ENCODE measurements at regions not wholly inside any gene's neighbourhood (a gene's known extent, or its start where the extent isn't known, plus 50 kb on each side); places are given as distances from the start of the nearest gene placed in this dataset.

DNA sequence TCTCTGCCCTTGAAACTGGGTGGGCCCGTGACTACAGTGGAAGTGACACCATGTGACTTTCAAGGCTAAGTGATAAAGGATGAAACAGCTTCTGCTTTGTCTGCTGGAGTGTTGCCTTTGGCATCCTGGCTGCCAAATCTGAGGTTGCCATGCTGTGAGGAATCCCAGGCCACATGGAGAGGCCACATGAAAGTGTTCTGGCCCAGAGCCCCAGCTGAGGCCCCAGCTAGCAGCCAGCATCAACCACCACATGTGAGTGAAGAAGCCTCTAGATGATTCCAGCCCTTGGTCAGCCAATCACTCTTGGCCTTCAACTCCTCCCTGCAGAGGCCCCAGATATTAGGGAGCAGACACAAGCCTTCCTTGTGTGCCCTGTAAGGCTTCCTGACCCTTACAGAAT is 94.4 kb upstream of the BCOR start:
- Histone ChIP-seq H3K27ac (replicated peaks) (no peak overlapping the region), H3K27me3 (ENCODE audit: insufficient read depth, poor library complexity, severe bottlenecking) (no peaks in the 10 kb centered on the region), H3K4me3 (replicated peaks; ENCODE audit: insufficient read depth, low read length) (no peak overlapping the region)
- TF ChIP-seq SPI1 (IDR thresholded peaks at IDR 0.05; ENCODE audit: borderline replicate concordance, low read depth) (no peak), GABPA (IDR thresholded peaks at IDR 0.05; ENCODE audit: low read depth) (no peak), POLR2AphosphoS5 (IDR thresholded peaks at IDR 0.05; ENCODE audit: low read depth) (no peak)
- TF ChIP-seq, protein P1, sequence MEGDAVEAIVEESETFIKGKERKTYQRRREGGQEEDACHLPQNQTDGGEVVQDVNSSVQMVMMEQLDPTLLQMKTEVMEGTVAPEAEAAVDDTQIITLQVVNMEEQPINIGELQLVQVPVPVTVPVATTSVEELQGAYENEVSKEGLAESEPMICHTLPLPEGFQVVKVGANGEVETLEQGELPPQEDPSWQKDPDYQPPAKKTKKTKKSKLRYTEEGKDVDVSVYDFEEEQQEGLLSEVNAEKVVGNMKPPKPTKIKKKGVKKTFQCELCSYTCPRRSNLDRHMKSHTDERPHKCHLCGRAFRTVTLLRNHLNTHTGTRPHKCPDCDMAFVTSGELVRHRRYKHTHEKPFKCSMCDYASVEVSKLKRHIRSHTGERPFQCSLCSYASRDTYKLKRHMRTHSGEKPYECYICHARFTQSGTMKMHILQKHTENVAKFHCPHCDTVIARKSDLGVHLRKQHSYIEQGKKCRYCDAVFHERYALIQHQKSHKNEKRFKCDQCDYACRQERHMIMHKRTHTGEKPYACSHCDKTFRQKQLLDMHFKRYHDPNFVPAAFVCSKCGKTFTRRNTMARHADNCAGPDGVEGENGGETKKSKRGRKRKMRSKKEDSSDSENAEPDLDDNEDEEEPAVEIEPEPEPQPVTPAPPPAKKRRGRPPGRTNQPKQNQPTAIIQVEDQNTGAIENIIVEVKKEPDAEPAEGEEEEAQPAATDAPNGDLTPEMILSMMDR (IDR thresholded peaks at IDR 0.05; ENCODE audit: insufficient read depth, low read length) = no peak
- TF ChIP-seq, protein P2, sequence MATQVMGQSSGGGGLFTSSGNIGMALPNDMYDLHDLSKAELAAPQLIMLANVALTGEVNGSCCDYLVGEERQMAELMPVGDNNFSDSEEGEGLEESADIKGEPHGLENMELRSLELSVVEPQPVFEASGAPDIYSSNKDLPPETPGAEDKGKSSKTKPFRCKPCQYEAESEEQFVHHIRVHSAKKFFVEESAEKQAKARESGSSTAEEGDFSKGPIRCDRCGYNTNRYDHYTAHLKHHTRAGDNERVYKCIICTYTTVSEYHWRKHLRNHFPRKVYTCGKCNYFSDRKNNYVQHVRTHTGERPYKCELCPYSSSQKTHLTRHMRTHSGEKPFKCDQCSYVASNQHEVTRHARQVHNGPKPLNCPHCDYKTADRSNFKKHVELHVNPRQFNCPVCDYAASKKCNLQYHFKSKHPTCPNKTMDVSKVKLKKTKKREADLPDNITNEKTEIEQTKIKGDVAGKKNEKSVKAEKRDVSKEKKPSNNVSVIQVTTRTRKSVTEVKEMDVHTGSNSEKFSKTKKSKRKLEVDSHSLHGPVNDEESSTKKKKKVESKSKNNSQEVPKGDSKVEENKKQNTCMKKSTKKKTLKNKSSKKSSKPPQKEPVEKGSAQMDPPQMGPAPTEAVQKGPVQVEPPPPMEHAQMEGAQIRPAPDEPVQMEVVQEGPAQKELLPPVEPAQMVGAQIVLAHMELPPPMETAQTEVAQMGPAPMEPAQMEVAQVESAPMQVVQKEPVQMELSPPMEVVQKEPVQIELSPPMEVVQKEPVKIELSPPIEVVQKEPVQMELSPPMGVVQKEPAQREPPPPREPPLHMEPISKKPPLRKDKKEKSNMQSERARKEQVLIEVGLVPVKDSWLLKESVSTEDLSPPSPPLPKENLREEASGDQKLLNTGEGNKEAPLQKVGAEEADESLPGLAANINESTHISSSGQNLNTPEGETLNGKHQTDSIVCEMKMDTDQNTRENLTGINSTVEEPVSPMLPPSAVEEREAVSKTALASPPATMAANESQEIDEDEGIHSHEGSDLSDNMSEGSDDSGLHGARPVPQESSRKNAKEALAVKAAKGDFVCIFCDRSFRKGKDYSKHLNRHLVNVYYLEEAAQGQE (IDR thresholded peaks at IDR 0.05; ENCODE audit: insufficient replicate concordance, low read depth) = no peak
- DNase-seq (ENCODE audit: low read depth in 1 of 2, low spot score in 1 of 2) = no peak

DNA sequence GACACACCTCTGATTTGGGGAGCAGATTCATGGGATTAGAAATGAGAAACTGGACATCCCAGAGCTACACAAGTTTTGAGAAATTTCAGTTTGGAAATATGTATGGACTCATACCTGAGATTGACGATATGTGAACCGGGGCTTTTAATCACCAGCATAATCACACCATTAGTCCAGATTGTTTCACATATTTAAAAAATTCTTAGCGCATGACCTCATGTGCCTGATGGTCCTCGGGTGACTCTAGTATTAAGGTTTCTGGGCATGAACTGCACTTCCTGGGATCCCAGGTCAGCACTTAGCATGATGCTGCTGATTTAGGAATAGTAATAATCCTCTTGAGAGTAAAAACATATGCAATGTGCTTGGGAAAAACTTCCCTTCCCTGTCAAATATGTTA is 91.9 kb upstream of the BCOR start:
- no peak for DNase-seq (ENCODE audit: low read depth in 1 of 2, low spot score in 1 of 2)
- H3K27ac ChIP-seq (replicated peaks) = no peak overlapping the region

DNA sequence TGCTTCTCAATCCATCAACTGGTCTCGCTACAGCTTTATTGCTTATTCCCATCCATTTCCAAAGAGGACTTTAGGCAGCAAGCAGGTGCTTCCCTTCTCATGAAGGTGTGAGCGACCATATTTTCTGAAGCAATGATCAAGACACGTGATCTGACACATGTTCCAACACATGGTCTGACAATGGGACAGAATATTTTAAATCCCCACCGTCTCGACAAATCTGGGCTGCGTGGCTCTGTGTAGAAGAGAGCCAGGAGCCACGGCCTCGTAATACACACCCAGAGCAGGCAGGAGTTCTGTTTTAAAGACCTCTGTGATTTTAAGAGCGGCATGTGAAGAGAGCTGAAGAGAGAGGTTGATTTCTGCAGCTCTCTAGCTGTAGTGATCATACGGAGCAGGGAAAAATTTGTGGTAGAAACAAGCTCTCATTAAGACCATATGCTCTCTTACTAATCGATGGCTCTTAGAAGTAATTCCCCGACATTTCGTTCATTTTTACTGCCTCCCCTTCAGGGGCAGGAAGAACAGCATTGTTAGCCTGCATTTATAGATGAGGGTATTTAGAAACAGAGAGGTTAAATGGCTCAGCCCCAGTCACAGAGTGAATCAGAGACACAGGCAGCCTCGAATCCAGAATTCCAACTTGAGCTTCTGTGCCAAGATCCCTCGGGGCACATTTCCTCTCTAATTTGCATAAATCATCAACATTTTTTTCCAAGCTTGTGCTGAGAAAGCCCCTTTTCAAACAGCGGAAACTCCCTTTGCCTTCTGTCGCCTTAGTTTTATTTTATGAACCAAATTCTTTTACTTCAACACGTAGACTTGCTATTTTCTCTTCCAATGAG is 91.0 kb upstream of the BCOR start:
- TF ChIP-seq GABPA (IDR thresholded peaks at IDR 0.05; ENCODE audit: low read depth) = no peak
- TF ChIP-seq POLR2AphosphoS5 (IDR thresholded peaks at IDR 0.05; ENCODE audit: low read depth) = no peak
- TF ChIP-seq SPI1 (IDR thresholded peaks at IDR 0.05; ENCODE audit: borderline replicate concordance, low read depth) = no peak
- TF ChIP-seq, protein P2 (IDR thresholded peaks at IDR 0.05; ENCODE audit: insufficient replicate concordance, low read depth) = no peak
- TF ChIP-seq, protein P1 (IDR thresholded peaks at IDR 0.05; ENCODE audit: insufficient read depth, low read length) = no peak
- Histone ChIP-seq H3K27ac (replicated peaks) (no peak overlapping the region), H3K4me3 (replicated peaks; ENCODE audit: insufficient read depth, low read length) (no peak overlapping the region), H3K27me3 (ENCODE audit: insufficient read depth, poor library complexity, severe bottlenecking) (no peaks in the 10 kb centered on the region)
- no peak for DNase-seq (ENCODE audit: low read depth in 1 of 2, low spot score in 1 of 2)

More for the DNA sequence above, 91.9 kb upstream of the BCOR start:
- Histone ChIP-seq H3K27me3 (ENCODE audit: insufficient read depth, poor library complexity, severe bottlenecking) (no peaks in the 10 kb centered on the region), H3K4me3 (replicated peaks; ENCODE audit: insufficient read depth, low read length) (no peak overlapping the region)
- TF ChIP-seq POLR2AphosphoS5 (IDR thresholded peaks at IDR 0.05; ENCODE audit: low read depth) (no peak), GABPA (IDR thresholded peaks at IDR 0.05; ENCODE audit: low read depth) (no peak), SPI1 (IDR thresholded peaks at IDR 0.05; ENCODE audit: borderline replicate concordance, low read depth) (no peak)
- TF ChIP-seq, protein P2 (IDR thresholded peaks at IDR 0.05; ENCODE audit: insufficient replicate concordance, low read depth) = no peak
- TF ChIP-seq, protein P1 (IDR thresholded peaks at IDR 0.05; ENCODE audit: insufficient read depth, low read length) = no peak
